Peyer's patch (tissue), 4 donors: ENCODE measurements at regions not wholly inside any gene's neighbourhood (a gene's known extent, or its start where the extent isn't known, plus 50 kb on each side); places are given as distances from the start of the nearest gene placed in this dataset.

Experiments
- DNase-seq, 3 donors: peaks; one replicate each; pipeline ENCODE4 v3.0.0-alpha.2; 2017 to 2019
- H3K27ac ChIP-seq, 4 donors: fragments of 200-600 bp; sonication (generic); one replicate each; pipeline ENCODE4 v1.5.1; 2016 to 2019
- H3K27me3 ChIP-seq, 2 donors: fragments of 200-600 bp; sonication (generic); one replicate each; pipeline ENCODE4 v1.5.1; 2019
- H3K36me3 ChIP-seq, 3 donors: fragments of 200-600 bp; sonication (generic); one replicate each; pipeline ENCODE4 v1.5.1; 2016 to 2019
- H3K4me1 ChIP-seq, 4 donors: fragments of 200-600 bp; sonication (generic); one replicate each; pipeline ENCODE4 v1.5.1; 2016 to 2019
- H3K4me3 ChIP-seq, 4 donors: fragments of 200-600 bp; sonication (generic); 1 replicate in 3 of 4; 2 replicates in 1 of 4; pipeline ENCODE4 v1.5.1; 2016 to 2019; ENCODE audit warnings: mild to moderate bottlenecking in 1 of 4
- H3K9me3 ChIP-seq, 4 donors: fragments of 200-600 bp; sonication (generic); one replicate each; pipeline ENCODE4 v1.5.1; 2016 to 2019; ENCODE audit warnings: mild to moderate bottlenecking in 1 of 4
- CTCF ChIP-seq, 6 experiments: fragments of 450-650 bp in 4 of 6; fragments of 200-600 bp in 2 of 6; sonication (generic) in 1 of 6; IDR thresholded peaks; one replicate each; pipeline ENCODE4 v1.5.1; 2017 to 2019; ENCODE audit warnings: antibody characterized with exemption in 6 of 6, mild to moderate bottlenecking in 3 of 6, moderate library complexity in 1 of 6
- POLR2A ChIP-seq, 2 donors: fragments of 450-650 bp; IDR thresholded peaks; one replicate each; pipeline ENCODE4 v1.5.1; 2017; ENCODE audit warnings: antibody characterized with exemption in 2 of 2, mild to moderate bottlenecking in 2 of 2, moderate library complexity in 2 of 2

GRCh38 chr1:189152685-189153084 lies 1325.0 kb downstream of the BRINP3 start:
- Histone ChIP-seq H3K9me3 (no peaks in the 10 kb centered on the region), H3K27me3 (no peaks in the 10 kb centered on the region), H3K4me3 (no peak overlapping the region), H3K36me3 (no peaks in the 10 kb centered on the region), H3K27ac (no peak overlapping the region), H3K4me1 (no peaks in the 10 kb centered on the region)
- TF ChIP-seq POLR2A (IDR thresholded peaks at IDR 0.05) = no peak
- TF ChIP-seq CTCF (IDR thresholded peaks at IDR 0.05) = no peak
- DNase-seq = no peak

GRCh38 chr1:189158155-189158554 lies 1319.5 kb downstream of the BRINP3 start:
- Histone ChIP-seq H3K27me3 (no peaks in the 10 kb centered on the region), H3K36me3 (no peaks in the 10 kb centered on the region), H3K9me3 (no peaks in the 10 kb centered on the region), H3K4me1 (no peaks in the 10 kb centered on the region), H3K4me3 (no peak overlapping the region), H3K27ac (no peak overlapping the region)
- no peak for TF ChIP-seq POLR2A (IDR thresholded peaks at IDR 0.05)
- no peak for TF ChIP-seq CTCF (IDR thresholded peaks at IDR 0.05)
- DNase-seq = no peak

GRCh38 chr1:189175889-189176288 lies 1301.8 kb downstream of the BRINP3 start:
- no peak for DNase-seq
- Histone ChIP-seq H3K4me3 (no peak overlapping the region), H3K36me3 (no peaks in the 10 kb centered on the region), H3K4me1 (no peaks in the 10 kb centered on the region), H3K27me3 (no peaks in the 10 kb centered on the region), H3K9me3 (no peaks in the 10 kb centered on the region), H3K27ac (no peak overlapping the region)
- TF ChIP-seq CTCF (IDR thresholded peaks at IDR 0.05) (no peak), POLR2A (IDR thresholded peaks at IDR 0.05) (no peak)

- Histone ChIP-seq H3K4me3 (no peak overlapping the region), H3K4me1 (no peaks in the 10 kb centered on the region), H3K36me3 (no peaks in the 10 kb centered on the region), H3K27me3 (no peaks in the 10 kb centered on the region), H3K9me3 (no peaks in the 10 kb centered on the region), H3K27ac (no peak overlapping the region)
- TF ChIP-seq POLR2A (IDR thresholded peaks at IDR 0.05) (no peak), CTCF (IDR thresholded peaks at IDR 0.05) (no peak)
- DNase-seq = no peak
Observed at GRCh38 chr1:189180057-189180456, 1297.6 kb downstream of the BRINP3 start.

- DNase-seq = no peak
- Histone ChIP-seq H3K9me3 (no peaks in the 10 kb centered on the region), H3K4me1 (no peaks in the 10 kb centered on the region), H3K27me3 (no peaks in the 10 kb centered on the region), H3K4me3 (no peak overlapping the region), H3K27ac (no peak overlapping the region), H3K36me3 (no peaks in the 10 kb centered on the region)
- TF ChIP-seq POLR2A (IDR thresholded peaks at IDR 0.05) (no peak), CTCF (IDR thresholded peaks at IDR 0.05) (no peak)
Observed at GRCh38 chr1:189185097-189185496, 1292.6 kb downstream of the BRINP3 start.
